ENCODE measurements at regions not wholly inside any gene's neighbourhood (a gene's known extent, or its start where the extent isn't known, plus 50 kb on each side); places are given as distances from the start of the nearest gene placed in this dataset.

DNA sequence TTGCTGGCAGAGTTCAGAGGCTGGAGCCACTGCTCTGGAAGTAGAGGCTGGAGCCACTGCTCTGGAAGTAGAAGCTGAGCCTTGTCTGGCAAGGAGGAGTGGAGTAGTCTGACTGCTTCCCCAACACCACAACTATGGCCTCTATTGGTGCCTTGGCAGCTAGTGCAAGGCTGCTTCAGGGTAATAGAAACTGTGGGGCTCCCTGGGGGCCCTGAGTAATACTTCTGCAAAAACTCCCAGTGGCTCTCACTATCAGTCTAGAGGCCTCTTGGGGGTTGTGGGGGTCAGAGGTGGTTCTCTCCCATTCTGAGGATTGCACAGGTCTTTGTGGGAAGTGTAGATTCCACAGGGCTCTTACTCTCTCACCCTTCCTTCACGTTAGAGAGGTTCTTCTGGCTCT is 629.0 kb upstream of the PTPRD start:
- H3K79me2 ChIP-seq (ENCODE audit: insufficient read depth, low read length) = no peaks in the 10 kb centered on the region
- H3K27me3 ChIP-seq (ENCODE audit: insufficient read depth, low read length, poor library complexity) = no peaks in the 10 kb centered on the region
- no peak overlapping the region for H3K9ac ChIP-seq (ENCODE audit: low read depth, low read length)
- no peaks in the 10 kb centered on the region for H3K4me1 ChIP-seq (ENCODE audit: insufficient read depth, low read length)
- no peaks in the 10 kb centered on the region for H4K20me1 ChIP-seq (ENCODE audit: insufficient read depth, low read length)
- H3K4me2 ChIP-seq (ENCODE audit: insufficient read depth, low read length) = no peak overlapping the region
- no peak overlapping the region for H3K27ac ChIP-seq (ENCODE audit: low read length)
- no peak overlapping the region for H3K4me3 ChIP-seq (ENCODE audit: low read depth in 1 of 2, low read length in 2 of 2)
- TF ChIP-seq, protein P1, sequence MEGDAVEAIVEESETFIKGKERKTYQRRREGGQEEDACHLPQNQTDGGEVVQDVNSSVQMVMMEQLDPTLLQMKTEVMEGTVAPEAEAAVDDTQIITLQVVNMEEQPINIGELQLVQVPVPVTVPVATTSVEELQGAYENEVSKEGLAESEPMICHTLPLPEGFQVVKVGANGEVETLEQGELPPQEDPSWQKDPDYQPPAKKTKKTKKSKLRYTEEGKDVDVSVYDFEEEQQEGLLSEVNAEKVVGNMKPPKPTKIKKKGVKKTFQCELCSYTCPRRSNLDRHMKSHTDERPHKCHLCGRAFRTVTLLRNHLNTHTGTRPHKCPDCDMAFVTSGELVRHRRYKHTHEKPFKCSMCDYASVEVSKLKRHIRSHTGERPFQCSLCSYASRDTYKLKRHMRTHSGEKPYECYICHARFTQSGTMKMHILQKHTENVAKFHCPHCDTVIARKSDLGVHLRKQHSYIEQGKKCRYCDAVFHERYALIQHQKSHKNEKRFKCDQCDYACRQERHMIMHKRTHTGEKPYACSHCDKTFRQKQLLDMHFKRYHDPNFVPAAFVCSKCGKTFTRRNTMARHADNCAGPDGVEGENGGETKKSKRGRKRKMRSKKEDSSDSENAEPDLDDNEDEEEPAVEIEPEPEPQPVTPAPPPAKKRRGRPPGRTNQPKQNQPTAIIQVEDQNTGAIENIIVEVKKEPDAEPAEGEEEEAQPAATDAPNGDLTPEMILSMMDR (IDR thresholded peaks at IDR 0.05; ENCODE audit: borderline replicate concordance, extremely low read depth, low read length, poor library complexity, severe bottlenecking) = no peak
- TF ChIP-seq EZH2 (IDR thresholded peaks at IDR 0.05; ENCODE audit: borderline replicate concordance, low read depth, low read length, severe bottlenecking) = no peak
- no peaks in the 10 kb centered on the region for H3K9me3 ChIP-seq (ENCODE audit: insufficient read depth, low read length, severe bottlenecking)
- no peak for DNase-seq
- H2AFZ ChIP-seq (ENCODE audit: low read depth, low read length) = no peak overlapping the region
- ATAC-seq (ENCODE audit: insufficient read depth, low read depth) = no peak
- no peaks in the 10 kb centered on the region for H3K36me3 ChIP-seq (ENCODE audit: insufficient read depth, low read length)

DNA sequence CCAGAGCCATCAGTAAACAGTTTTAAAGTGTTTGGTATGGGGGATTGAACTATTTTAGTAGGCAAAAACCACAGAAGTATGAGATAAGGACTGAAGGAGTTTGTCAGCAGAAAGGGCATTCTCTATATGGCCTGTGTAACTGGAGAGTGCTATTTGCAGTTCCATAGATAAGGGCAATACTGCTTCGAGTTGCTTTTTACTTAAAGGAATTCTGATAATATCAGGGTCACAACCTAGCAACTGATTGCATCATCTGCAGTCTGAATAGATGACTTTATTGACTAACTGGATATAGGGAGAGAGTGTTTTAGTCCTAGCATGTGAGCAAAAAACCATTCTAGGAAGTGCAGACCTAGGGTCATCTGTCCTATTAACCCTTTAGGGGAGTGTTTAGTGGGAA is 645.2 kb upstream of the PTPRD start:
- no peaks in the 10 kb centered on the region for H3K27me3 ChIP-seq (ENCODE audit: insufficient read depth, low read length, poor library complexity)

DNA sequence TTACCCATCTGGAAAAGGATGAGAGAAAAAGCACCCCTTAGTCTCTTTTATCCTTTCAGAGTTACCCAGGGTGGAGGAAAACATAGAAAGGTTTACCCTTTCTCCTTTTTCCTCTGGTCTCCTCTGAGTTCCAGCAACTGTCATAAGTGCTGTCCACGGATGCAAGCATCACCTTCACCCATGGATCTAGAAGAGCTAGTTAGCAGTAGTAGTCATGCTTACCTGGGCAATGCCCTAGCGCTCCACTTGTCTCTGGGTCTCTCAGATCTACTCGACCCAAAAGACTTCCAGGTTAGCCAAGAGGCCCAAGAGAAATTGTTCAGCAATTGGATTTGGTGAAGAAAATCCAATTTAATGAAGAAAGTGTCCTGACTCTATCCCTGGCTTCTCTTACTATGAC is 656.2 kb upstream of the PTPRD start:
- Histone ChIP-seq H3K27me3 (ENCODE audit: insufficient read depth, low read length, poor library complexity) (no peaks in the 10 kb centered on the region), H3K27ac (ENCODE audit: low read length) (no peak overlapping the region), H3K4me3 (ENCODE audit: low read depth in 1 of 2, low read length in 2 of 2) (no peak overlapping the region), H4K20me1 (ENCODE audit: insufficient read depth, low read length) (no peaks in the 10 kb centered on the region), H3K36me3 (ENCODE audit: insufficient read depth, low read length) (no peaks in the 10 kb centered on the region), H3K9me3 (ENCODE audit: insufficient read depth, low read length, severe bottlenecking) (peaks cover 8% of the 10 kb centered on the region), H3K4me1 (ENCODE audit: insufficient read depth, low read length) (no peaks in the 10 kb centered on the region), H3K79me2 (ENCODE audit: insufficient read depth, low read length) (no peaks in the 10 kb centered on the region), H3K9ac (ENCODE audit: low read depth, low read length) (no peak overlapping the region), H3K4me2 (ENCODE audit: insufficient read depth, low read length) (no peak overlapping the region), H2AFZ (ENCODE audit: low read depth, low read length) (no peak overlapping the region)
- DNase-seq = no peak
- ATAC-seq (ENCODE audit: insufficient read depth, low read depth) = no peak
- no peak for TF ChIP-seq EZH2 (IDR thresholded peaks at IDR 0.05; ENCODE audit: borderline replicate concordance, low read depth, low read length, severe bottlenecking)
- TF ChIP-seq, protein P1 (IDR thresholded peaks at IDR 0.05; ENCODE audit: borderline replicate concordance, extremely low read depth, low read length, poor library complexity, severe bottlenecking) = no peak

More for the DNA sequence above, 645.2 kb upstream of the PTPRD start:
- Histone ChIP-seq H3K27ac (ENCODE audit: low read length) (no peak overlapping the region), H3K4me2 (ENCODE audit: insufficient read depth, low read length) (no peak overlapping the region), H3K9me3 (ENCODE audit: insufficient read depth, low read length, severe bottlenecking) (no peaks in the 10 kb centered on the region), H2AFZ (ENCODE audit: low read depth, low read length) (no peak overlapping the region), H4K20me1 (ENCODE audit: insufficient read depth, low read length) (no peaks in the 10 kb centered on the region), H3K36me3 (ENCODE audit: insufficient read depth, low read length) (no peaks in the 10 kb centered on the region), H3K4me1 (ENCODE audit: insufficient read depth, low read length) (no peaks in the 10 kb centered on the region), H3K9ac (ENCODE audit: low read depth, low read length) (no peak overlapping the region), H3K4me3 (ENCODE audit: low read depth in 1 of 2, low read length in 2 of 2) (no peak overlapping the region), H3K79me2 (ENCODE audit: insufficient read depth, low read length) (no peaks in the 10 kb centered on the region)
- TF ChIP-seq EZH2 (IDR thresholded peaks at IDR 0.05; ENCODE audit: borderline replicate concordance, low read depth, low read length, severe bottlenecking) = no peak
- TF ChIP-seq, protein P1 (IDR thresholded peaks at IDR 0.05; ENCODE audit: borderline replicate concordance, extremely low read depth, low read length, poor library complexity, severe bottlenecking) = no peak
- no peak for ATAC-seq (ENCODE audit: insufficient read depth, low read depth)
- no peak for DNase-seq

DNA sequence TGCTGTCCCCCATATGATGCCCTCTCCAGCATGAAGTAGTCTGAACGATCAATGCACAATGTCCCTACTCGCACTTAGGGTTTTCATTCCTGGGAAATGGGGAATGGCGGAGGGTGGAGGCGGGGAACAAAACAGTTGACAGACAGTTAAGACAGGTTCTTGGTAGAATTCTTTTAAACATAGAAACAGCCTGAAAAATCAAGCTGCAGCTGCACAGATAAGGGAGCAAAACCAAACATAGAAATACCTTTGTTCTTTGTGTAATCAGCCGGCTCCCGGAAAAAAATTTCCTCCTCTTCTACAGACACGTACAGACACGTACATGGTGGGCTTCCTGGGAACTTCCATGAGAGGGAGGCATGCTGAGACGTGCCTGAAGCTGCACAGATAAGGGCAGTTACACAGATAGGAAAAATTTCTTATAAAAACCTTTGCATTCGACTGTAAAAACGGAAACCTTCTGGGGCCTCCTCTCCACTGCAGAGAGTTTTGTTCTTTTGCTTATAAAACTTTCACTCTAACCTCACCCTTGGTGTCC is 662.4 kb upstream of the PTPRD start:
- Histone ChIP-seq H4K20me1 (ENCODE audit: insufficient read depth, low read length) (no peaks in the 10 kb centered on the region), H3K9me3 (ENCODE audit: insufficient read depth, low read length, severe bottlenecking) (no peaks in the 10 kb centered on the region), H3K4me3 (ENCODE audit: low read depth in 1 of 2, low read length in 2 of 2) (no peak overlapping the region), H3K27me3 (ENCODE audit: insufficient read depth, low read length, poor library complexity) (no peaks in the 10 kb centered on the region), H3K4me2 (ENCODE audit: insufficient read depth, low read length) (no peak overlapping the region), H3K79me2 (ENCODE audit: insufficient read depth, low read length) (no peaks in the 10 kb centered on the region), H3K36me3 (ENCODE audit: insufficient read depth, low read length) (no peaks in the 10 kb centered on the region), H3K9ac (ENCODE audit: low read depth, low read length) (no peak overlapping the region), H3K4me1 (ENCODE audit: insufficient read depth, low read length) (no peaks in the 10 kb centered on the region), H3K27ac (ENCODE audit: low read length) (no peak overlapping the region), H2AFZ (ENCODE audit: low read depth, low read length) (no peak overlapping the region)
- TF ChIP-seq EZH2 (IDR thresholded peaks at IDR 0.05; ENCODE audit: borderline replicate concordance, low read depth, low read length, severe bottlenecking) = no peak
- TF ChIP-seq, protein P1 (IDR thresholded peaks at IDR 0.05; ENCODE audit: borderline replicate concordance, extremely low read depth, low read length, poor library complexity, severe bottlenecking) = no peak
- DNase-seq (no peak), ATAC-seq (ENCODE audit: insufficient read depth, low read depth) (no peak)
